ENCODE measurements at regions not wholly inside any gene's neighbourhood (a gene's known extent, or its start where the extent isn't known, plus 50 kb on each side); places are given as distances from the start of the nearest gene placed in this dataset.

- no peaks in the 10 kb centered on the region for H3K9me2 ChIP-seq (ENCODE audit: insufficient read depth)
- no peak overlapping the region for H3K4me2 ChIP-seq (ENCODE audit: unreplicated experiment)
- no peaks in the 10 kb centered on the region for H4K20me1 ChIP-seq (ENCODE audit: insufficient read depth)
- H3K27ac ChIP-seq, result no peak overlapping the region
- in situ Hi-C loops (cut with MboI), result no loop called here
- TF ChIP-seq EZH2phosphoT487 (IDR thresholded peaks at IDR 0.05; ENCODE audit: insufficient read depth, low read depth) (no peak), EZH2 (IDR thresholded peaks at IDR 0.05; ENCODE audit: insufficient read depth, poor library complexity, severe bottlenecking) (no peak)
- H2AFZ ChIP-seq, result no peak overlapping the region
- no peaks in the 10 kb centered on the region for H3F3A ChIP-seq (ENCODE audit: insufficient read depth)
- H3K79me2 ChIP-seq (ENCODE audit: insufficient read depth), result no peaks in the 10 kb centered on the region
- H3K27me3 ChIP-seq (replicated peaks; ENCODE audit: insufficient read depth), result no peaks in the 10 kb centered on the region
- 0 to 1% methylated on average over 4 of the region's 4 CpGs for WGBS, 2 experiments (ENCODE audit: low coverage in 1 of 2, low lambda C conversion rate in 2 of 2, missing lambda C conversion rate in 2 of 2)
- no peaks in the 10 kb centered on the region for H3K9me3 ChIP-seq (ENCODE audit: low read depth)
- H3K4me1 ChIP-seq (ENCODE audit: insufficient read depth), result no peaks in the 10 kb centered on the region
- H3K9ac ChIP-seq, result no peak overlapping the region
- no peak overlapping the region for H3K4me3 ChIP-seq
- DNase-seq, result no peak
- no peaks in the 10 kb centered on the region for H3K36me3 ChIP-seq (ENCODE audit: low read depth)
These were observed 1709.4 kb downstream of the ARAP2 start for GRCh38 chr4:34534916-34535315.

- no peak for DNase-seq
- H3K27ac ChIP-seq, result no peak overlapping the region
- H2AFZ ChIP-seq, result no peak overlapping the region
- H3K27me3 ChIP-seq (replicated peaks; ENCODE audit: insufficient read depth), result no peaks in the 10 kb centered on the region
- no peak overlapping the region for H3K9ac ChIP-seq
- H3K9me2 ChIP-seq (ENCODE audit: insufficient read depth), result no peaks in the 10 kb centered on the region
- no peaks in the 10 kb centered on the region for H3K79me2 ChIP-seq (ENCODE audit: insufficient read depth)
- no peaks in the 10 kb centered on the region for H3F3A ChIP-seq (ENCODE audit: insufficient read depth)
- no peaks in the 10 kb centered on the region for H4K20me1 ChIP-seq (ENCODE audit: insufficient read depth)
- 21 to 22% methylated on average over 2 of the region's 2 CpGs for WGBS, 2 experiments (ENCODE audit: low coverage in 1 of 2, low lambda C conversion rate in 2 of 2, missing lambda C conversion rate in 2 of 2)
- no peak overlapping the region for H3K4me3 ChIP-seq
- H3K36me3 ChIP-seq (ENCODE audit: low read depth), result no peaks in the 10 kb centered on the region
- in situ Hi-C loops (cut with MboI), result no loop called here
- no peaks in the 10 kb centered on the region for H3K4me1 ChIP-seq (ENCODE audit: insufficient read depth)
- TF ChIP-seq EZH2phosphoT487 (IDR thresholded peaks at IDR 0.05; ENCODE audit: insufficient read depth, low read depth), result no peak
- no peak for TF ChIP-seq EZH2 (IDR thresholded peaks at IDR 0.05; ENCODE audit: insufficient read depth, poor library complexity, severe bottlenecking)
- no peaks in the 10 kb centered on the region for H3K9me3 ChIP-seq (ENCODE audit: low read depth)
- no peak overlapping the region for H3K4me2 ChIP-seq (ENCODE audit: unreplicated experiment)
These were observed 1678.2 kb downstream of the ARAP2 start for GRCh38 chr4:34566091-34566490.

- in situ Hi-C loops (cut with MboI), result no loop called here
- Histone ChIP-seq H3K4me1 (ENCODE audit: insufficient read depth) (no peaks in the 10 kb centered on the region), H3K27ac (no peak overlapping the region), H3K27me3 (replicated peaks; ENCODE audit: insufficient read depth) (no peaks in the 10 kb centered on the region), H2AFZ (no peak overlapping the region), H3K36me3 (ENCODE audit: low read depth) (no peaks in the 10 kb centered on the region), H3K9ac (no peak overlapping the region), H4K20me1 (ENCODE audit: insufficient read depth) (no peaks in the 10 kb centered on the region), H3K79me2 (ENCODE audit: insufficient read depth) (no peaks in the 10 kb centered on the region), H3K9me3 (ENCODE audit: low read depth) (no peaks in the 10 kb centered on the region), H3K4me2 (ENCODE audit: unreplicated experiment) (no peak overlapping the region), H3K4me3 (no peak overlapping the region), H3K9me2 (ENCODE audit: insufficient read depth) (no peaks in the 10 kb centered on the region), H3F3A (ENCODE audit: insufficient read depth) (no peaks in the 10 kb centered on the region)
- TF ChIP-seq EZH2phosphoT487 (IDR thresholded peaks at IDR 0.05; ENCODE audit: insufficient read depth, low read depth), result no peak
- TF ChIP-seq EZH2 (IDR thresholded peaks at IDR 0.05; ENCODE audit: insufficient read depth, poor library complexity, severe bottlenecking), result no peak
- 2 to 7% methylated on average over 3 of the region's 3 CpGs for WGBS, 2 experiments (ENCODE audit: low coverage in 1 of 2, low lambda C conversion rate in 2 of 2, missing lambda C conversion rate in 2 of 2)
- DNase-seq, result no peak
These were observed 1672.3 kb downstream of the ARAP2 start for GRCh38 chr4:34572026-34572425.

- no peak for DNase-seq
These were observed 1629.0 kb downstream of the ARAP2 start for GRCh38 chr4:34615315-34615714.

More at GRCh38 chr4:34615315-34615714, 1629.0 kb downstream of the ARAP2 start:
- H3K9me2 ChIP-seq (ENCODE audit: insufficient read depth), result no peaks in the 10 kb centered on the region
- 13 to 14% methylated on average over 3 of the region's 3 CpGs for WGBS, 2 experiments (ENCODE audit: low coverage in 1 of 2, low lambda C conversion rate in 2 of 2, missing lambda C conversion rate in 2 of 2)
- no peaks in the 10 kb centered on the region for H3K9me3 ChIP-seq (ENCODE audit: low read depth)
- no peak overlapping the region for H3K9ac ChIP-seq
- H3K79me2 ChIP-seq (ENCODE audit: insufficient read depth), result no peaks in the 10 kb centered on the region
- no peaks in the 10 kb centered on the region for H3K36me3 ChIP-seq (ENCODE audit: low read depth)
- no peak overlapping the region for H3K27ac ChIP-seq
- in situ Hi-C loops (cut with MboI), result no loop called here
- no peak overlapping the region for H3K4me3 ChIP-seq
- H3K4me1 ChIP-seq (ENCODE audit: insufficient read depth), result no peaks in the 10 kb centered on the region
- no peaks in the 10 kb centered on the region for H3F3A ChIP-seq (ENCODE audit: insufficient read depth)
- no peak overlapping the region for H3K4me2 ChIP-seq (ENCODE audit: unreplicated experiment)
- H4K20me1 ChIP-seq (ENCODE audit: insufficient read depth), result no peaks in the 10 kb centered on the region
- H2AFZ ChIP-seq, result no peak overlapping the region
- no peaks in the 10 kb centered on the region for H3K27me3 ChIP-seq (replicated peaks; ENCODE audit: insufficient read depth)
- no peak for TF ChIP-seq EZH2phosphoT487 (IDR thresholded peaks at IDR 0.05; ENCODE audit: insufficient read depth, low read depth)
- no peak for TF ChIP-seq EZH2 (IDR thresholded peaks at IDR 0.05; ENCODE audit: insufficient read depth, poor library complexity, severe bottlenecking)
